ENCODE measurements at regions not wholly inside any gene's neighbourhood (a gene's known extent, or its start where the extent isn't known, plus 50 kb on each side); places are given as distances from the start of the nearest gene placed in this dataset.

- DNase-seq (ENCODE audit: low spot score in 2 of 2) (no peak), FAIRE-seq (no peak)
These were observed 92.5 kb downstream of the KLF6 start for GRCh38 chr10:3692387-3692999.

- no peak for DNase-seq (ENCODE audit: low spot score in 2 of 2)
- FAIRE-seq, result no peak
These were observed 93.5 kb downstream of the KLF6 start for GRCh38 chr10:3691482-3691881.

GRCh38 chr10:3689871-3690510 lies 95.0 kb downstream of the KLF6 start:
- DNase-seq (ENCODE audit: low spot score in 2 of 2) (no peak), FAIRE-seq (no peak)

GRCh38 chr10:3687510-3688081 lies 97.4 kb downstream of the KLF6 start:
- FAIRE-seq, result no peak
- no peak for DNase-seq (ENCODE audit: low spot score in 2 of 2)

GRCh38 chr10:3685384-3685783 lies 99.6 kb downstream of the KLF6 start:
- FAIRE-seq, result no peak
- DNase-seq (ENCODE audit: low spot score in 2 of 2), result no peak

- DNase-seq (ENCODE audit: low spot score in 2 of 2), result no peak
These were observed 100.1 kb downstream of the KLF6 start for GRCh38 chr10:3684891-3685290.

GRCh38 chr10:3683560-3683959 lies 101.4 kb downstream of the KLF6 start:
- no peak for FAIRE-seq
- DNase-seq (ENCODE audit: low spot score in 2 of 2), result no peak

More at GRCh38 chr10:3684891-3685290, 100.1 kb downstream of the KLF6 start:
- no peak for FAIRE-seq

- FAIRE-seq, result no peak
- no peak for DNase-seq (ENCODE audit: low spot score in 2 of 2)
These were observed 102.3 kb downstream of the KLF6 start for GRCh38 chr10:3682745-3683144.

- no peak for FAIRE-seq
- no peak for DNase-seq (ENCODE audit: low spot score in 2 of 2)
These were observed 103.1 kb downstream of the KLF6 start for GRCh38 chr10:3681642-3682554.

- FAIRE-seq (no peak), DNase-seq (ENCODE audit: low spot score in 2 of 2) (no peak)
These were observed 104.9 kb downstream of the KLF6 start for GRCh38 chr10:3679950-3680629.

GRCh38 chr10:3678629-3679227 lies 106.3 kb downstream of the KLF6 start:
- no peak for DNase-seq (ENCODE audit: low spot score in 2 of 2)
- no peak for FAIRE-seq

- no peak for FAIRE-seq
- DNase-seq (ENCODE audit: low spot score in 2 of 2), result no peak
These were observed 108.4 kb downstream of the KLF6 start for GRCh38 chr10:3676564-3676963.

- FAIRE-seq, result no peak
- no peak for DNase-seq (ENCODE audit: low spot score in 2 of 2)
These were observed 112.8 kb downstream of the KLF6 start for GRCh38 chr10:3672220-3672619.

GRCh38 chr10:3671386-3671955 lies 113.5 kb downstream of the KLF6 start:
- FAIRE-seq (no peak), DNase-seq (ENCODE audit: low spot score in 2 of 2) (no peak)

- no peak for FAIRE-seq
- DNase-seq (ENCODE audit: low spot score in 2 of 2), result no peak
These were observed 116.1 kb downstream of the KLF6 start for GRCh38 chr10:3668966-3669330.

- FAIRE-seq (no peak), DNase-seq (ENCODE audit: low spot score in 2 of 2) (no peak)
These were observed 116.6 kb downstream of the KLF6 start for GRCh38 chr10:3668276-3668965.

- no peak for DNase-seq (ENCODE audit: low spot score in 2 of 2)
- FAIRE-seq, result no peak
These were observed 118.3 kb downstream of the KLF6 start for GRCh38 chr10:3666525-3667302.

- no peak for DNase-seq (ENCODE audit: low spot score in 2 of 2)
- FAIRE-seq, result no peak
These were observed 119.6 kb downstream of the KLF6 start for GRCh38 chr10:3665316-3665908.

All from frontal cortex (tissue), 3 donors.